Fibroblast of the conjunctiva (primary cell): ENCODE measurements at regions not wholly inside any gene's neighbourhood (a gene's known extent, or its start where the extent isn't known, plus 50 kb on each side); places are given as distances from the start of the nearest gene placed in this dataset.
A peak's percentile ranks its signal among the peaks of the same experiment; 100 is the strongest.
"Not testable (repeated sequence)": the region's sequence is repeated elsewhere in the genome, so short reads cannot be mapped to it uniquely, and the experiment has no call there.

Experiments used
- DNase-seq: peaks from one replicate; pipeline ENCODE4 v3.0.0-alpha.2; 2010; ENCODE audit warnings: low read depth

- no peak for DNase-seq
Measured at GRCh38 chr1:72412286-72412685, 129.9 kb upstream of the NEGR1 start.

GRCh38 chr1:72399807-72400206, 117.5 kb upstream of the NEGR1 start:
- DNase-seq, result no peak

DNA sequence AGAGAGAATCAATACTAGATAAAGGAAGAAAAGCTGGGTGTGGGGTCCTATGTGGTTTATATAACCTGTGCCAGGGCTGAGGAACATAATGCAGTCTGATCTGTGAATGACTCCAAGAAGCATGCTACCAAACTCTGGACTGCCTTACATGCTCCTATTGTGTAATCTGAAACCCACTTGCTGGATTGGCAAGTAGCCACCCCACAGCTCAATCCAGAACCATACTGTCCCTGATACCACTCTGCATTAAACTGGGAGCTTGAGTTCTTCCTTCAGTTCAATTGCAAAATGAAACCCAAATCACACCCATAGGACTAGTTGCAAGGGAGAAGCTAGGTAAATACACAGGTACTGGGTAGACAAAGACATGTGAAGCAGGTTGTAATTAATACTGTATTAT, 115.4 kb upstream of the NEGR1 start:
- peak; percentile 72 for DNase-seq

- DNase-seq, result no peak
Measured at GRCh38 chr1:72394457-72394856, 112.1 kb upstream of the NEGR1 start.

- DNase-seq, result no peak
Measured at GRCh38 chr1:72379072-72379471, 96.7 kb upstream of the NEGR1 start.

- DNase-seq, result no peak
Measured at GRCh38 chr1:72375226-72375625, 92.9 kb upstream of the NEGR1 start.

DNA sequence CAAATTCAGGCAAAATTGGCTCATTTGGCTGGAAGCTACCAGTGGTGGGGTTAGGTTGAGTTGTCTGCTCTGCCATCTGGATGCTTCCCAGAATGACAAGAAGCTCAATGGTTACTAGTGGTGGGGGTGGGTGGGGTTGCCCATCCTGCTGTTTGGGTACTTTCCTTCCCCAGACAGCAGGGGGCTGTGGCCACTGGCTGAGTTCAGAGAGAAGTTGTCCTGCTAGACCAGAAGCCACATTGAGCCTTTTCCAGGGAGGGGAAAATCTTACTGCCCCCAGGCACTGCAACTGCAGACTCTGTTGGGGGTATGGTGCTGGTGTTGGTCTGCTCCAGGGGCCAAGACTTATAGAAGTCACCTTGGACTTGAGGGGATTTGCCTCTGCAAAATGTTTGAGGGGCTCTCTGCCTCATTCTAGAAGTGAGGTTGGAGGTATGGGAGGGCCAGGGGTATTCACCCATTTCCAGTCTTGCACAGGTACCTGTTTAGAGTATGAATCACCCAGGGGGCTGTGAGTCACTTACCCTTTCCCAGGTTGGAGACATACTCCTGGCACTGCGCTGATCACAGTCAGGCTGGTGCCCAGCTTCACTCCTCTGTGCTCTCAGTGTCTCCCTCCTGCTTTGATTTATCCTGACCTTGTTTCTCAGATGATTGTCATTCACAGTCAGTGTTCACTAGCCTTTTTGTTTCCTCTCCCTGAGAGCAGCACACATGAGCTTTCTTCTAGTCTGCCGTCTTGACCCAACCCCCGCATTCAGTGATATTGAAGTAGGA, 89.1 kb upstream of the NEGR1 start:
- no peak for DNase-seq

DNA sequence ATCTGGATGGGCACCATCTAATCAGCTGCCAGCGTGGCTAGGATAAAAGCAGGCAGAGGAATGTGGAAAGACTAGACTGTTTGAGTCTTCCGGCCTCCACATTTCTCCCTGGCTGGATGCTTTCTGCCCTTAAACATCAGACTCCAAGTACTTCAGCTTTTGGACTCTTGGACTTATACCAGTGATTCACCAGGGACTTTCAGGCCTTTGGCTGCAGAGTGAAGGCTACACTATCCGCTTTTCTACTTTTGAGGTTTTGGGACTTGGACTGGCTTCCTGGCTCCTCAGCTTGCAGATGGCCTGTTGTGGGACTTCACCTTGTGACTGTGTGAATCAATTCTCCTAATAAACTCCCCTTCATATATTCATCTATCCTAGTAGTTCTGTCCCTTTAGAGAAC, 88.5 kb upstream of the NEGR1 start:
- not testable (repeated sequence) for DNase-seq

DNA sequence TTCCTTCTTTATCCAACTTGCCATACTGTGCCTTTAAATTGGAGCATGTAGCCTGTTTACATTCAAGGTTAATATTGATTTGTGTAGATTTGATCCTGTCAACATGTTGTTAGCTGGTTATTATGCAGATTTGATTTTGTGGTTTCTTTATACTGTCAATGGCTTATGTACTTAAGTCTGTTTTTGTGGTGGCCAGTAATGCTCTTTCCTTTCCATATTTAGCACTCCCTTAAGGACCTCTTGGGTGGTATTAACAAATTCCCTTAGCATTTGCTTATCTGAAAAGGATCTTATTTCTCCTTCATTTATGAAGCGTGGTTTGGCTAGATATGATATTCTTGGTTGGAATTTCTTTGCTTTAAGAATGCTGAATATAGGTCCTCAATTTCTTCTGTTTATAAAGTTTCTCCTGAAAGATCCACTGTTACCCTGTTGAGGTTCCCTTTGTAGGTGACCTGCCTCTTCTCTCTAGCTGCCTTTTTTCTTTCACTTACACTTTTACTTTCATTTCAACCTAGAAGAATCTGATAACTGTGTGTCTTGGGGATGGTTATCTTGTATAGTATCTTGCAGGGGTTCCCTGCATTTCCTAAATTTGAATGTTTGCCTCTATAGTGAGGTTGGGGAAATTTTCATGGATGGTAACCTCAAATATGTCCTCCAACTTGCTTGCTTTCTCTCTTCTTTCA, 86.9 kb upstream of the NEGR1 start:
- no peak for DNase-seq

DNA sequence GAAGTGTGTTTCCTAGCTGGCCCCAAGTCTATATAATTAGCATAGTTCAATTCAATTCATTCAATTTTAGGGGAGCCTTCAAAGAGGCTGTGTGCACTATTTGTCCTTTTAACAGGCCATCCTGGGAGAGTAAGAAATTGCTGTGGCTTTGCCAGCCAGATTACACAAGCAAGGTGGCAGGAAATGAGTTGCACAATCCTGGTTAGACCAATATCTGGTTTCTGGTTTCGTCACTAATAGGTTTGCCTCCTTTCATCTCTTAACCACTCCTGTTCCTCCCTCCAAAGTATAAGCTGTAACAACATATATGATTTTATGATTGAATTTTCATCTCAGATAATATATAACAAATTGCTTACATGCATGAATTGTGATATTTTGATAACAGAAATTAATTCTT, 84.1 kb upstream of the NEGR1 start:
- peak; percentile 2 for DNase-seq

DNA sequence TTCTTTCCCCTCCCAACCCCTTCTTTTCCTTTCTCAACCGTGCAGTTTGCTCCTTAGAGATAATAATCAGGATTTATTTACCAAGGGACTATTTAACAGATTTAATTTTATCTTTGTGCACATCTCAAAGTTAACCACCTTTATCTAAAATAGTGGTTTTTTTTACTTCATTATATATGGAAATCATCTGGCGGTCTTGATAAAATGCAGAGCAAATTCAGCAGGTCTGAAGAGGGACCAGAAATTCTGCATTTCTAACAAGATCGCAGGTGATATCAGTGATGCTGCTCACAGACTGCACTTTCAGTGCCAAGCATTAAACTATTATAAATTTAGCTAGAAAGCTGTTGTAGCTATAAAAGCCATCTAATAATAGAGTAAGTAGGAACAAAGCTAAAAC, 83.4 kb upstream of the NEGR1 start:
- DNase-seq, result no peak

GRCh38 chr1:72362538-72362937, 80.2 kb upstream of the NEGR1 start:
- no peak for DNase-seq

DNA sequence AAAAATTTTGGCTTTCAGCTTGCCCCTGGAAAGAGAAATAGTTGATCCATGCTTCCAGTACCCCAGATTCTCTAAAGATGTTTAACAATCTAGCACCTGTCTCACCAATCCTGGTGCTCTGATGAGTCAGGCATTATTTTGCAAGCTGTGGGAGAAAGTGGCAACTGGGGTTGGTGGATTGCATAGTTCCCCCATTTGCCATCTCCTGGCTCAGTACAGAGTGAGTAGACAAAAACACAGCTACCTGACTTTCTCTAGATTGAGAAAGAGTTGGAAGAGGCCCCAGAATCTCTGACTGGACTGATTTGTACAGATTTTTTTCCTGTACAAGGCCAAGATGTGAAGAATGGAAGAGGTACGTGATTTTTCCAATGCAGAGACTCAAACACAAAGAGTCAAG, 75.1 kb upstream of the NEGR1 start:
- DNase-seq, result peak; percentile 2

DNA sequence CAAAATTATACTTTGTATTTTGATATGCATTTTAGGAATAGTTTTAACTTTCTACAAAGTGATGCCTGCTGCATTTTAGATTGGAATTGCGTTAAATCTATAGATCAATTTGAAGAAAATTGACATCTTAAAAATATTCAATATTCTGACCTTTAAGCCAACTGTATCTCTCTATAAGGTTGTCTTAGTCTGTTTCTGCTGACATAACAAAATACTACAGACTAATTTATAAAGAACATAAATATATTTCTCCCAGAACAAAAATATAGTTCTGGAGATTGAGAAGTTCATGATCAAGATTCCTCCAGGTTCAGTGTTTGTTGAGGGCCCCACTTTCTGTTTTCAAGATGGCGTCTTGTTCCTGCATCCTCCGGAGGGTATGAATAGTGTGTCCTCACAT, 73.6 kb upstream of the NEGR1 start:
- DNase-seq, result no peak

DNA sequence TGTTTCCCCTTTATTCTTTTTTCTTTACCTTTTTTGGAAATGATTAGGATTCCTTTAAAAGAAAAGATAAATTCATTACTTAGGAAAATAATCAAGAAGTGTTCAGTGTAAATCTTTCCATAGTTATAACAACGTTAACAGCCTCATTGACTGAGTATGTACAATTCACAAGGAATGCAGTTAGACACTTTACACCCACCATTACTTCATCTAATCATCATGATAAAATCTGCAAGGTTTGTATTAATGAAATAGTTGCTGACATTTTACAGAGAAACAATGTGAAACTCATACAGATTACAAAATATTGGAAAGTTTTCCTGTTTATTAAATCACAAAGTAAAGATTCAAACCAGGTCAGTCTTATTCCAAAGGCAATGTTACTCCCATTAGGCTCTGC, 59.3 kb upstream of the NEGR1 start:
- DNase-seq, result no peak

GRCh38 chr1:72336776-72337175, 54.4 kb upstream of the NEGR1 start:
- no peak for DNase-seq
